ENCODE measurements at regions not wholly inside any gene's neighbourhood (a gene's known extent, or its start where the extent isn't known, plus 50 kb on each side); places are given as distances from the start of the nearest gene placed in this dataset.

DNA sequence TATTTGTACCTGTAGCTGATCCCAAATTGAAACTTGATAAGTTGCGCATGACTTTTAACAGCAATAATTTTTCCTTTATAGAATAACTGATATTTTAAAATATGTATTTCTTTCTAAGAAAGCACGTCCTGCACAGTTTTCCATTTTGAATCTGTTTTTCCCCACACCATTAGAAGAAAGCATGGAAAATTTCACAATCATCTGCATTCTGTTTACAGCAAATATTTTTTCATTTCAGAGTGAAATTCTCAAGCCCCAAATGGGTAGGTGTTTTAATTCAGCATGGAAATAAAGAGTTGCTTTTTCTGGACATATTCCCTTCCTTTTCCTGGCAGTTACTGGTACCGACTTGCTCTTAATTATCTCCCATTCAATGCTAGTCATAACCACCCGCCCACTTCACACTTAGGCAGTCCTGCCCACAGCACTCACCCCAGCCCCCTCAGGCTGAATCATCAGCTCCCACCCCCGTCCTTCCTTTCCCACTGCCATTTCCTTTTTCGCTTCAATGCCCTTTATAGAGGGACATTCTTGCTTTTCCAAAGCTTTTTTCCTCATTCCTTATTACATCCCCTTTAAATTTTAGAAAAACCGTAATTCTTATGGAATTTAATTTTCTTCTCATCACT, 89.2 kb upstream of the GLS start:
- Histone ChIP-seq H3K4me3 (peak overlapping the region in 2 of 3 donors; percentile 11 to 36), H3K36me3 (no peaks in the 10 kb centered on the region), H3K27ac (peak overlapping the region; percentile 18 to 48), H3K27me3 (no peaks in the 10 kb centered on the region), H3K4me1 (no peaks in the 10 kb centered on the region), H3K9me3 (no peaks in the 10 kb centered on the region)
- TF ChIP-seq POLR2AphosphoS5 (IDR thresholded peaks at IDR 0.05) (no peak), POLR2A (IDR thresholded peaks at IDR 0.05) (no peak)
- TF ChIP-seq, protein P1, sequence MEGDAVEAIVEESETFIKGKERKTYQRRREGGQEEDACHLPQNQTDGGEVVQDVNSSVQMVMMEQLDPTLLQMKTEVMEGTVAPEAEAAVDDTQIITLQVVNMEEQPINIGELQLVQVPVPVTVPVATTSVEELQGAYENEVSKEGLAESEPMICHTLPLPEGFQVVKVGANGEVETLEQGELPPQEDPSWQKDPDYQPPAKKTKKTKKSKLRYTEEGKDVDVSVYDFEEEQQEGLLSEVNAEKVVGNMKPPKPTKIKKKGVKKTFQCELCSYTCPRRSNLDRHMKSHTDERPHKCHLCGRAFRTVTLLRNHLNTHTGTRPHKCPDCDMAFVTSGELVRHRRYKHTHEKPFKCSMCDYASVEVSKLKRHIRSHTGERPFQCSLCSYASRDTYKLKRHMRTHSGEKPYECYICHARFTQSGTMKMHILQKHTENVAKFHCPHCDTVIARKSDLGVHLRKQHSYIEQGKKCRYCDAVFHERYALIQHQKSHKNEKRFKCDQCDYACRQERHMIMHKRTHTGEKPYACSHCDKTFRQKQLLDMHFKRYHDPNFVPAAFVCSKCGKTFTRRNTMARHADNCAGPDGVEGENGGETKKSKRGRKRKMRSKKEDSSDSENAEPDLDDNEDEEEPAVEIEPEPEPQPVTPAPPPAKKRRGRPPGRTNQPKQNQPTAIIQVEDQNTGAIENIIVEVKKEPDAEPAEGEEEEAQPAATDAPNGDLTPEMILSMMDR (IDR thresholded peaks at IDR 0.05) = no peak
- peak in 1 of 2 donors; percentile 39 for DNase-seq (ENCODE audit: low spot score in 2 of 2)
- intact Hi-C loops (cut with DNase I; ENCODE audit: low total_unique reads) = no loop called here

DNA sequence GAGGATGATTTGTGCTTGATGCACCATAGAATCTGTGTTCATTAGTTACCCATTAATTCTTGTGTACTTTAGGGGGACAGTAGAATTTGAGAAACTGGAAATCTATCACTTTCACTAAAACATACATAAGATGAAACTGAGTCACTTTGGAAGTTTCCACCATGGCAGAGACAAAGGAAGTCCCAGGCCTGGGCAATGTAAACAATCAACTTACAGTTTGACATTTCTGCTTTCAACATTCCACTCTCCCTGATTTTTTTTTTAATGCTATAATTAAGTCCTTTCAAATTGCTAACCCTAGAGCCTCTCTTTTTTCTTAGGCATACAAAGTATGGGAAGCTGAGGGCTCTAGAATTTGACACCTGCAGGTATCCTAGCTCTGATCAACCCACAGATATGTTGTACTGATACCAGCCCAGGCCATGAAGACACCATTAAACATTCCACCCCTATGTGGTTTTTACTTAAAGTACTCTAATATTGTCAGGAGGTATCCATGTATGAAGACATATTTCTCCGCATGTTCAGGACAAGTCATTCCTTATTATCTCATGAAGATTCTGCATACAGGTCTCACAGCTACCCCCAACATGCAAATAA, 88.5 kb upstream of the GLS start:
- no peaks in the 10 kb centered on the region for H3K4me1 ChIP-seq
- intact Hi-C loops (cut with DNase I; ENCODE audit: low total_unique reads) = no loop called here
- H3K27me3 ChIP-seq = no peaks in the 10 kb centered on the region
- TF ChIP-seq POLR2A (IDR thresholded peaks at IDR 0.05) (no peak), POLR2AphosphoS5 (IDR thresholded peaks at IDR 0.05) (no peak)
- TF ChIP-seq, protein P1 (IDR thresholded peaks at IDR 0.05) = no peak
- no peak overlapping the region for H3K4me3 ChIP-seq
- peak overlapping the region in 1 of 2 donors; percentile 10 for H3K27ac ChIP-seq
- H3K9me3 ChIP-seq = no peaks in the 10 kb centered on the region
- no peak for DNase-seq (ENCODE audit: low spot score in 2 of 2)
- no peaks in the 10 kb centered on the region for H3K36me3 ChIP-seq

DNA sequence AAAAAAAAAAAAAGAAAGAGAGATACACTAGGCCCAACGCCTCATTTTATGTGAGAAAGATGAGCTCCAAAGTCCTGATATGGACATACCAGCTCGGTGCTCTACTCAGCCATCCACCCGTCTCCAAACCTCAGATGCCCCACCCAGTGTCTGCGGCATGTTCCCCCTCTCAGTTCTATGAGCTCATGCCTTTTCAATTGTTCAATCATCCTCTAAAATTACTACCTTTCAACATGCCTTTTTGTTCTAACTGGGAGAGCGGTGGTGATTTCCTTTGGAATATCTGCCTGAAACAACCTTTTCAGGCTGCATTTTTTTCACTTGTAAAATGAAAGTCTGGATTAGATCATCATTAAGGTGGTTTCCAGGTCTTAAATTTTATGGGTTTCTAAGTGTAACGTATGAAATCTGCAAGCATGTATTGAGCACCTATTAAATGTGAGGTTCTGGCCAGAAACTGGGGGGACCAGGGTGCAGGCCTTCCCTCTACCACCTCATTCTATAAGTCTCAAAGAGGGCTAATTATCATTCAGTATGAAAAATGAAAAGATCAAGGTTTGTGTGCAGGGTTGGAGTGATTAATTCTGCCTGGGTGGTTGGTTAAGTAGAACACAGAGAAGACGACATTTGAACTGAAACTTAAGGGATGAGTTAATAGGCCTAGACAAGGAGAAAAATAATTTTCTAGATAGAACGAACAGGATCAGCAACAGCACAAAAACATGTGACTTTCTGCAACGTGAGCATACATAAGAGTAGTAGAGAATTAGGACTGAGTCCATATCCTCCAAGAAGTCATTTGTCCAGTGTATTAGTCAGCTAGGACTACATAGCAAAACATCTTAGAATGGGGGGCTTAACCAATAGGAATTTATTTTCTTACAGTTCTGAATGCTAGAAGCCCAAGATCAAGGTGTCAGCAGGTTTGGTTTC, 87.4 kb upstream of the GLS start:
- no peak overlapping the region for H3K4me3 ChIP-seq
- H3K27me3 ChIP-seq = no peaks in the 10 kb centered on the region
- no peaks in the 10 kb centered on the region for H3K4me1 ChIP-seq
- no peak for DNase-seq (ENCODE audit: low spot score in 2 of 2)
- no peaks in the 10 kb centered on the region for H3K9me3 ChIP-seq
- TF ChIP-seq POLR2A (IDR thresholded peaks at IDR 0.05) (no peak), POLR2AphosphoS5 (IDR thresholded peaks at IDR 0.05) (no peak)
- TF ChIP-seq, protein P1 (IDR thresholded peaks at IDR 0.05) = no peak
- no peaks in the 10 kb centered on the region for H3K36me3 ChIP-seq
- intact Hi-C loops (cut with DNase I; ENCODE audit: low total_unique reads) = no loop called here
- no peak overlapping the region for H3K27ac ChIP-seq

DNA sequence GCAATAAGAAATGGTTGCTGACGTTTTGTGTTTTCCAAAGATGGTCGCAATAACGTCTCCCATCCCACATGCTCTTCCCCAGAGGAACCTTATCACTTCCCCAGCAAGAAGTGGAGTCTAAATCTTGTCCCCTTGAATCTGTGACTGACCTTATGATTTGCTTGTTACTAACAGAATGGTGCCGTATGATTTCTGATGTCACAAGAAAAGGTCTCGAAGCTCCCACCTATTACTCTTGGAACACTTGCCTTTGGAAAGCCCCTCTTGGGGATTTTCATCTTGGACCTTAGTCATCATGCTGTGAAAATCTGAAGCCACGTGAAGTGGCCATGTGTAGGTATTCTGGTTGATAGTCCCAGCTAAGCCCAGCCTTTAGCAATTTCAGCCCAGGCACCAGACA, 86.2 kb upstream of the GLS start:
- no peak overlapping the region for H3K4me3 ChIP-seq
- no peaks in the 10 kb centered on the region for H3K27me3 ChIP-seq
- H3K36me3 ChIP-seq = no peaks in the 10 kb centered on the region
- no peak overlapping the region for H3K27ac ChIP-seq
- no peak for DNase-seq (ENCODE audit: low spot score in 2 of 2)
- TF ChIP-seq POLR2A (IDR thresholded peaks at IDR 0.05) (no peak), POLR2AphosphoS5 (IDR thresholded peaks at IDR 0.05) (no peak)
- TF ChIP-seq, protein P1 (IDR thresholded peaks at IDR 0.05) = no peak
- no peaks in the 10 kb centered on the region for H3K9me3 ChIP-seq
- H3K4me1 ChIP-seq = no peaks in the 10 kb centered on the region
- intact Hi-C loops (cut with DNase I; ENCODE audit: low total_unique reads) = no loop called here

DNA sequence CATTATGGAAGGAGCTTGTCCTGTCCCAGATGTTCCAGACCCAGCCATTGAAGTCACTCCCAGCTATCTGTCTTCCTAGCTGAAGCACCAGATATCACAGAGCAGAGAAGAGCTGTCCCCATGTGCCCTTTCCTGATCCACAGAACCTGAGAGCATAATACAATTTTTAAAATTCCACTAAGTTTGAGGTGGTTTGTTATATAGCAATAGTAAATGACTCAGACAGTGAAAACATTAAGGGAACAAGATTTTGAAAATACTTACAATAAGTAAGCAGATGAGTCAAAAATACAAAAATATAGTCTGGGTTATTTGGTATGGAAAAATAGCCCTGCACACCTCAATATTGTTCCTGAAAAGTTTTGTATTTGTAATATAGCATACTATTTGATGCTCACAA, 85.8 kb upstream of the GLS start:
- no peak for TF ChIP-seq POLR2A (IDR thresholded peaks at IDR 0.05)
- no peak overlapping the region for H3K4me3 ChIP-seq
- H3K27ac ChIP-seq = no peak overlapping the region
- intact Hi-C loops (cut with DNase I; ENCODE audit: low total_unique reads) = no loop called here
- H3K4me1 ChIP-seq = no peaks in the 10 kb centered on the region
- no peaks in the 10 kb centered on the region for H3K36me3 ChIP-seq
- H3K9me3 ChIP-seq = no peaks in the 10 kb centered on the region
- H3K27me3 ChIP-seq = no peaks in the 10 kb centered on the region
- no peak for DNase-seq (ENCODE audit: low spot score in 2 of 2)

Measured in breast epithelium (tissue), 4 donors.